ENCODE measurements at regions not wholly inside any gene's neighbourhood (a gene's known extent, or its start where the extent isn't known, plus 50 kb on each side); places are given as distances from the start of the nearest gene placed in this dataset.

- TF ChIP-seq CTCF (conservative IDR thresholded peaks at IDR 0.05) (no peak), ZFX (IDR thresholded peaks at IDR 0.05) (no peak)
Measured at GRCh38 chr9:86839522-86839921, 107.8 kb downstream of the GAS1 start.
